ENCODE measurements at regions not wholly inside any gene's neighbourhood (a gene's known extent, or its start where the extent isn't known, plus 50 kb on each side); places are given as distances from the start of the nearest gene placed in this dataset.

DNA sequence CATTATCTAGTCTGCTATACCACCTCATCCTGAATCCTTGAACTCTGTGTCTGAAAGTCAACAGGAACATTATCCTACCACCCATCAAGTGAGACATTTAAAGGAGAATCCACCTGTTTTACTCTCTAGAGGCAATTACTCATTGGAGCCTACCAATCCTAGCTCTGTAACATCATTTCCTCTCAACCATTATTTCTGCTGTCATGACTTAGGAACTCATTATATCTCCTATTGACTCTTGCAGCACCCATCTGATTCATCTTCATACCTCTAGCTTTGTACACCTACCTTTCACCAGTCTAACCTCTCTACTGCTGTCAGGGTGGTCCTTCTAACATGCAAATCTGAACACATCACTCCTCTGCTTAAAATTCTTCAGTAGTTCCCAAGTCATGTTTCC is 481.5 kb downstream of the NFIB start:
- H3K4me1 ChIP-seq, result no peaks in the 10 kb centered on the region
- peaks cover 0 to 8% (median under 1%) of the 10 kb centered on the region in 4 donors for H3K9me3 ChIP-seq
- no peak for DNase-seq
- TF ChIP-seq POLR2A (IDR thresholded peaks at IDR 0.05), result no peak
- TF ChIP-seq, protein P1, sequence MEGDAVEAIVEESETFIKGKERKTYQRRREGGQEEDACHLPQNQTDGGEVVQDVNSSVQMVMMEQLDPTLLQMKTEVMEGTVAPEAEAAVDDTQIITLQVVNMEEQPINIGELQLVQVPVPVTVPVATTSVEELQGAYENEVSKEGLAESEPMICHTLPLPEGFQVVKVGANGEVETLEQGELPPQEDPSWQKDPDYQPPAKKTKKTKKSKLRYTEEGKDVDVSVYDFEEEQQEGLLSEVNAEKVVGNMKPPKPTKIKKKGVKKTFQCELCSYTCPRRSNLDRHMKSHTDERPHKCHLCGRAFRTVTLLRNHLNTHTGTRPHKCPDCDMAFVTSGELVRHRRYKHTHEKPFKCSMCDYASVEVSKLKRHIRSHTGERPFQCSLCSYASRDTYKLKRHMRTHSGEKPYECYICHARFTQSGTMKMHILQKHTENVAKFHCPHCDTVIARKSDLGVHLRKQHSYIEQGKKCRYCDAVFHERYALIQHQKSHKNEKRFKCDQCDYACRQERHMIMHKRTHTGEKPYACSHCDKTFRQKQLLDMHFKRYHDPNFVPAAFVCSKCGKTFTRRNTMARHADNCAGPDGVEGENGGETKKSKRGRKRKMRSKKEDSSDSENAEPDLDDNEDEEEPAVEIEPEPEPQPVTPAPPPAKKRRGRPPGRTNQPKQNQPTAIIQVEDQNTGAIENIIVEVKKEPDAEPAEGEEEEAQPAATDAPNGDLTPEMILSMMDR (IDR thresholded peaks at IDR 0.05), result no peak
- TF ChIP-seq EP300 (IDR thresholded peaks at IDR 0.05), result no peak
- TF ChIP-seq POLR2AphosphoS5 (IDR thresholded peaks at IDR 0.05), result no peak
- H3K36me3 ChIP-seq, result no peaks in the 10 kb centered on the region
- no peaks in the 10 kb centered on the region for H3K27me3 ChIP-seq
- no peak overlapping the region for H3K4me3 ChIP-seq
- H3K27ac ChIP-seq, result no peak overlapping the region
- intact Hi-C loops (cut with DNase I), result no loop called here

DNA sequence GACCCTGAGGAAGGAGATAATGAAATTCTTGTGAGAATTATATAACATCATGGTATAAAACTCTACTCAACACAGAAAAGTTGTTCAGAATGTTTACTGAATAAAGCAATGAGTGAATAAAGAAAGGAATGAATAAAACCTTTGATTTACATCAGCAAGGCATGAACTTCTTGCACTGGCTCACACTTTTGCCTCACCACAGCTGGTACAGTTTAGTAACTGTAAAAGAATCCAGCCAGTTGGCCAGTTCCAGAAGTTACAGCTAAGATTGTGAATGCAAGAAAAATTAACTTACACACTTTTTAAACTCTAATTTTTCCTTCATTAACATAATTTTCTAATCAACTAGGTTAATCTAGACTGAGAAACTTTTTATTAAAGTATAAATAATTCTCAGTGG is 490.9 kb downstream of the NFIB start:
- no peak for TF ChIP-seq EP300 (IDR thresholded peaks at IDR 0.05)
- no peak for TF ChIP-seq POLR2AphosphoS5 (IDR thresholded peaks at IDR 0.05)
- no peak for TF ChIP-seq POLR2A (IDR thresholded peaks at IDR 0.05)
- TF ChIP-seq, protein P1 (IDR thresholded peaks at IDR 0.05), result no peak
- Histone ChIP-seq H3K9me3 (no peaks in the 10 kb centered on the region), H3K36me3 (no peaks in the 10 kb centered on the region), H3K27ac (no peak overlapping the region), H3K4me1 (no peaks in the 10 kb centered on the region), H3K27me3 (no peaks in the 10 kb centered on the region), H3K4me3 (no peak overlapping the region)
- intact Hi-C loops (cut with DNase I), result no loop called here
- no peak for DNase-seq

- Histone ChIP-seq H3K9me3 (no peaks in the 10 kb centered on the region), H3K27ac (no peak overlapping the region), H3K27me3 (no peaks in the 10 kb centered on the region), H3K4me1 (no peaks in the 10 kb centered on the region), H3K36me3 (no peaks in the 10 kb centered on the region), H3K4me3 (no peak overlapping the region)
- 95 to 97% methylated on average over 1 of the region's 1 CpG for WGBS, 2 donors
- intact Hi-C loops (cut with DNase I), result loop anchor here (10.0 kb wide), 1 partner anchor 63 kb away; no protein-coding TSS in a partner anchor
- DNase-seq, result no peak
- no peak for TF ChIP-seq POLR2AphosphoS5 (IDR thresholded peaks at IDR 0.05)
- TF ChIP-seq EP300 (IDR thresholded peaks at IDR 0.05), result no peak
- no peak for TF ChIP-seq POLR2A (IDR thresholded peaks at IDR 0.05)
- TF ChIP-seq, protein P1 (IDR thresholded peaks at IDR 0.05), result no peak
Measured at GRCh38 chr9:13817754-13818278, 496.1 kb downstream of the NFIB start.

GRCh38 chr9:13816837-13817236 is 497.1 kb downstream of the NFIB start:
- H3K36me3 ChIP-seq, result no peaks in the 10 kb centered on the region
- no peaks in the 10 kb centered on the region for H3K27me3 ChIP-seq
- H3K9me3 ChIP-seq, result no peaks in the 10 kb centered on the region
- DNase-seq, result no peak
- no peak overlapping the region for H3K4me3 ChIP-seq
- H3K27ac ChIP-seq, result no peak overlapping the region
- intact Hi-C loops (cut with DNase I), result loop anchor here (10.0 kb wide), 1 partner anchor 62 kb away; no protein-coding TSS in a partner anchor
- H3K4me1 ChIP-seq, result no peaks in the 10 kb centered on the region
- TF ChIP-seq POLR2A (IDR thresholded peaks at IDR 0.05) (no peak), POLR2AphosphoS5 (IDR thresholded peaks at IDR 0.05) (no peak), EP300 (IDR thresholded peaks at IDR 0.05) (no peak)
- TF ChIP-seq, protein P1 (IDR thresholded peaks at IDR 0.05), result no peak
- 84 to 85% methylated on average over 3 of the region's 3 CpGs for WGBS, 2 donors

Measured in sigmoid colon (tissue), 6 donors.